ENCODE measurements at regions not wholly inside any gene's neighbourhood (a gene's known extent, or its start where the extent isn't known, plus 50 kb on each side); places are given as distances from the start of the nearest gene placed in this dataset.

- no peak for TF ChIP-seq SIN3A (IDR thresholded peaks at IDR 0.05; ENCODE audit: borderline replicate concordance, insufficient read depth, low read length)
- no peak for TF ChIP-seq POLR2AphosphoS5 (IDR thresholded peaks at IDR 0.05; ENCODE audit: low read depth, low read length)
- TF ChIP-seq FOXP2 (optimal IDR thresholded peaks at IDR 0.05; ENCODE audit: borderline replicate concordance, extremely low read depth, extremely low read length, insufficient read depth) = no peak
- TF ChIP-seq, protein P1, sequence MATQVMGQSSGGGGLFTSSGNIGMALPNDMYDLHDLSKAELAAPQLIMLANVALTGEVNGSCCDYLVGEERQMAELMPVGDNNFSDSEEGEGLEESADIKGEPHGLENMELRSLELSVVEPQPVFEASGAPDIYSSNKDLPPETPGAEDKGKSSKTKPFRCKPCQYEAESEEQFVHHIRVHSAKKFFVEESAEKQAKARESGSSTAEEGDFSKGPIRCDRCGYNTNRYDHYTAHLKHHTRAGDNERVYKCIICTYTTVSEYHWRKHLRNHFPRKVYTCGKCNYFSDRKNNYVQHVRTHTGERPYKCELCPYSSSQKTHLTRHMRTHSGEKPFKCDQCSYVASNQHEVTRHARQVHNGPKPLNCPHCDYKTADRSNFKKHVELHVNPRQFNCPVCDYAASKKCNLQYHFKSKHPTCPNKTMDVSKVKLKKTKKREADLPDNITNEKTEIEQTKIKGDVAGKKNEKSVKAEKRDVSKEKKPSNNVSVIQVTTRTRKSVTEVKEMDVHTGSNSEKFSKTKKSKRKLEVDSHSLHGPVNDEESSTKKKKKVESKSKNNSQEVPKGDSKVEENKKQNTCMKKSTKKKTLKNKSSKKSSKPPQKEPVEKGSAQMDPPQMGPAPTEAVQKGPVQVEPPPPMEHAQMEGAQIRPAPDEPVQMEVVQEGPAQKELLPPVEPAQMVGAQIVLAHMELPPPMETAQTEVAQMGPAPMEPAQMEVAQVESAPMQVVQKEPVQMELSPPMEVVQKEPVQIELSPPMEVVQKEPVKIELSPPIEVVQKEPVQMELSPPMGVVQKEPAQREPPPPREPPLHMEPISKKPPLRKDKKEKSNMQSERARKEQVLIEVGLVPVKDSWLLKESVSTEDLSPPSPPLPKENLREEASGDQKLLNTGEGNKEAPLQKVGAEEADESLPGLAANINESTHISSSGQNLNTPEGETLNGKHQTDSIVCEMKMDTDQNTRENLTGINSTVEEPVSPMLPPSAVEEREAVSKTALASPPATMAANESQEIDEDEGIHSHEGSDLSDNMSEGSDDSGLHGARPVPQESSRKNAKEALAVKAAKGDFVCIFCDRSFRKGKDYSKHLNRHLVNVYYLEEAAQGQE (IDR thresholded peaks at IDR 0.05; ENCODE audit: insufficient read depth in 1 of 2, low read depth in 2 of 2, low read length in 2 of 2) = no peak
- TF ChIP-seq TAF1 (IDR thresholded peaks at IDR 0.05; ENCODE audit: borderline replicate concordance, insufficient read depth, low read length) = no peak
These were observed 501.5 kb downstream of the ARL4A start for GRCh38 chr7:13188922-13189321.

DNA sequence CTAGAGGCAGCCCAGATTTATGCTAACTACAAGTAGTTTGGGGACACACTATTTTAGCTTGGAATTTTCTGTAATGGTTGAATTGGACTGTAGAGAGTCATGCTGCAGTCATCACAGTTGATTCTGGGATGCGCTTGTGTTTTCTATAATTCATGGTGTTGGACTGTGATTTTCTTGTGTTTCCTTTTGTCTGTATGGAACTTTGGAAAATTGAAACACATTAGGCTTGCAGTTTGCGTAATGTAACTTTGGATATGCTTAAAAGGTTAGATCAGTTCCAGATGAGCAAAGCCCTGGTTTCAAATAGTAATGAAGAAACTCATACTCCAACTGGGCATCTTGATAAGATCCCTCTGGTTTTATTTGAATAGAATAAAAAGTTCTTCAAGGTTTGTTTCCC is 502.2 kb downstream of the ARL4A start:
- TF ChIP-seq SIN3A (IDR thresholded peaks at IDR 0.05; ENCODE audit: borderline replicate concordance, insufficient read depth, low read length) = no peak
- TF ChIP-seq POLR2AphosphoS5 (IDR thresholded peaks at IDR 0.05; ENCODE audit: low read depth, low read length) = no peak
- no peak for TF ChIP-seq TAF1 (IDR thresholded peaks at IDR 0.05; ENCODE audit: borderline replicate concordance, insufficient read depth, low read length)
- no peak for TF ChIP-seq FOXP2 (optimal IDR thresholded peaks at IDR 0.05; ENCODE audit: borderline replicate concordance, extremely low read depth, extremely low read length, insufficient read depth)
- TF ChIP-seq, protein P1 (IDR thresholded peaks at IDR 0.05; ENCODE audit: insufficient read depth in 1 of 2, low read depth in 2 of 2, low read length in 2 of 2) = no peak

DNA sequence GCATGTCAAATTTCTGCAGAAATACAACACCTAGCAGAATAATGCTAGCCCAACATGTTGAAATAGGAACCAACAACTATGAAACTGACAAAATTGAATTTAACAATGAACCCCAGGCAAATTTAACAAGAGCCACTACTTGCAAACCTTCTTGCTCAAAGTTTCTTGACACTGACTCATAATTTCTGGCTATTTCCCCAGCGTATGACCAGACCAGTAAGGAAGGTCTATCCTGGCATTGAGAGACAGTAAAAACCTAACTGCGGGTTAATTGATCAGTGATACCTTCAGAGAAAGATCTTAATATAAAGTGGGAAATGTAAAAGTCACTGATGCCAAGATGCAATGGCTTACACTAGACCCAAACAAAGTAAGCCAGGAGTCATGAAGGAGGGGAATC is 510.1 kb downstream of the ARL4A start:
- TF ChIP-seq, protein P1 (IDR thresholded peaks at IDR 0.05; ENCODE audit: insufficient read depth in 1 of 2, low read depth in 2 of 2, low read length in 2 of 2) = no peak
- TF ChIP-seq SIN3A (IDR thresholded peaks at IDR 0.05; ENCODE audit: borderline replicate concordance, insufficient read depth, low read length) = no peak
- TF ChIP-seq POLR2AphosphoS5 (IDR thresholded peaks at IDR 0.05; ENCODE audit: low read depth, low read length) = no peak
- TF ChIP-seq FOXP2 (optimal IDR thresholded peaks at IDR 0.05; ENCODE audit: borderline replicate concordance, extremely low read depth, extremely low read length, insufficient read depth) = no peak
- TF ChIP-seq TAF1 (IDR thresholded peaks at IDR 0.05; ENCODE audit: borderline replicate concordance, insufficient read depth, low read length) = no peak

GRCh38 chr7:13198036-13198435 is 510.6 kb downstream of the ARL4A start:
- no peak for TF ChIP-seq TAF1 (IDR thresholded peaks at IDR 0.05; ENCODE audit: borderline replicate concordance, insufficient read depth, low read length)

DNA sequence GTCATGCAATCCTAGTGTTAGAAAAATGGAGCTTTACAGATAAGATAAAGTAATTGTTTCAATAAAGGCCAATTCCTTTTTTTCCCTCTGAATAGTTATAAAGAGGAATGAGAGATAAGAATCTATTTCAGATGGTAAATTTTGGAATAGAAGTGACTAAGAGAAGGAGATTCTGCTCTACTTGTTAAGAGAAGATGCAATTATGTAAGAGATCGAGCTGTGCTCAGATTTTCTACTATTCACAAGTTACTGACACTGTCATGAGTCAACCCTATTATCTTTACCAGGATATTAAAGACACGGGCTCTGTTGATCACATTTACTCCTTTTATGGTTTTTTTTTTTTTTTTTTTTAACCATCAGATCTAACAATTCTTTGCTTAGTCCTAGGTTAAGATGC is 511.3 kb downstream of the ARL4A start:
- TF ChIP-seq SIN3A (IDR thresholded peaks at IDR 0.05; ENCODE audit: borderline replicate concordance, insufficient read depth, low read length) (no peak), POLR2AphosphoS5 (IDR thresholded peaks at IDR 0.05; ENCODE audit: low read depth, low read length) (no peak), TAF1 (IDR thresholded peaks at IDR 0.05; ENCODE audit: borderline replicate concordance, insufficient read depth, low read length) (no peak), FOXP2 (optimal IDR thresholded peaks at IDR 0.05; ENCODE audit: borderline replicate concordance, extremely low read depth, extremely low read length, insufficient read depth) (no peak)
- TF ChIP-seq, protein P1 (IDR thresholded peaks at IDR 0.05; ENCODE audit: insufficient read depth in 1 of 2, low read depth in 2 of 2, low read length in 2 of 2) = no peak
